CD4-positive, alpha-beta T cell treated with Interleukin-17A for 4 hours (primary cell): ENCODE measurements at regions not wholly inside any gene's neighbourhood (a gene's known extent, or its start where the extent isn't known, plus 50 kb on each side); places are given as distances from the start of the nearest gene placed in this dataset.

Source experiments
- DNase-seq: peaks from one replicate; pipeline ENCODE4 v3.0.0-alpha.2; 2020; ENCODE audit warnings: mixed read lengths

GRCh38 chr5:96243862-96244261 is 189.2 kb downstream of the PCSK1 start:
- no peak for DNase-seq

- no peak for DNase-seq
These were observed 189.8 kb downstream of the PCSK1 start for GRCh38 chr5:96243203-96243602.

- DNase-seq: no peak
These were observed 190.5 kb downstream of the PCSK1 start for GRCh38 chr5:96242571-96242970.

- DNase-seq: no peak
These were observed 196.2 kb downstream of the PCSK1 start for GRCh38 chr5:96236831-96237230.

GRCh38 chr5:96236051-96236450 is 197.0 kb downstream of the PCSK1 start:
- DNase-seq: no peak

GRCh38 chr5:96235008-96235910 is 197.8 kb downstream of the PCSK1 start:
- no peak for DNase-seq

GRCh38 chr5:96232602-96233001 is 200.4 kb downstream of the PCSK1 start:
- DNase-seq: no peak

GRCh38 chr5:96229188-96229587 is 203.9 kb downstream of the PCSK1 start:
- DNase-seq: no peak

- no peak for DNase-seq
These were observed 204.6 kb downstream of the PCSK1 start for GRCh38 chr5:96228408-96228807.

GRCh38 chr5:96227957-96228356 is 205.1 kb downstream of the PCSK1 start:
- no peak for DNase-seq

- no peak for DNase-seq
These were observed 206.0 kb downstream of the PCSK1 start for GRCh38 chr5:96226941-96227552.

- no peak for DNase-seq
These were observed 210.9 kb downstream of the PCSK1 start for GRCh38 chr5:96222129-96222528.

- no peak for DNase-seq
These were observed 212.2 kb downstream of the PCSK1 start for GRCh38 chr5:96220610-96221390.

GRCh38 chr5:96219580-96220281 is 213.3 kb downstream of the PCSK1 start:
- DNase-seq: no peak

GRCh38 chr5:96218653-96219052 is 214.4 kb downstream of the PCSK1 start:
- DNase-seq: no peak

- no peak for DNase-seq
These were observed 218.4 kb downstream of the PCSK1 start for GRCh38 chr5:96214442-96215197.

- no peak for DNase-seq
These were observed 223.2 kb downstream of the PCSK1 start for GRCh38 chr5:96209829-96210228.

GRCh38 chr5:96207420-96207819 is 225.6 kb downstream of the PCSK1 start:
- no peak for DNase-seq

GRCh38 chr5:96203761-96204160 is 229.3 kb downstream of the PCSK1 start:
- DNase-seq: no peak

- no peak for DNase-seq
These were observed 231.5 kb downstream of the PCSK1 start for GRCh38 chr5:96201503-96201902.

GRCh38 chr5:96200641-96201040 is 232.4 kb downstream of the PCSK1 start:
- DNase-seq: no peak

- DNase-seq: no peak
These were observed 233.3 kb downstream of the PCSK1 start for GRCh38 chr5:96199713-96200183.
